RWPE2 (cell line): ENCODE measurements at regions not wholly inside any gene's neighbourhood (a gene's known extent, or its start where the extent isn't known, plus 50 kb on each side); places are given as distances from the start of the nearest gene placed in this dataset.

Experiments used
- ATAC-seq: fragments of 200-7000 bp; cut with Tn5 transposase; 3 replicates; pipeline ENCODE4 v1.9.1; 2021; ENCODE audit warnings: low read depth
- DNase-seq: peaks from one replicate; pipeline ENCODE4 v3.0.0-alpha.2; 2020; ENCODE audit warnings: low spot score
- H3K27ac ChIP-seq: fragments of 450-650 bp; 2 replicates; pipeline ENCODE4 v1.5.1; 2017; ENCODE audit warnings: mild to moderate bottlenecking; ENCODE audit not compliant: poor library complexity, severe bottlenecking
- H3K27me3 ChIP-seq: fragments of 250-450 bp; sonication (Bioruptor Pico); 2 replicates; pipeline ENCODE4 v1.5.1; 2021; ENCODE audit warnings: mild to moderate bottlenecking, moderate library complexity; ENCODE audit not compliant: insufficient read depth, poor library complexity, severe bottlenecking
- H3K36me3 ChIP-seq: fragments of 250-450 bp; sonication (Bioruptor Pico); 2 replicates; pipeline ENCODE4 v1.5.1; 2020; ENCODE audit warnings: low read depth, mild to moderate bottlenecking, moderate library complexity
- H3K4me1 ChIP-seq: fragments of 250-450 bp; sonication (Bioruptor Pico); 2 replicates; pipeline ENCODE4 v1.5.1; 2021; ENCODE audit warnings: mild to moderate bottlenecking, moderate library complexity; ENCODE audit not compliant: insufficient read depth, poor library complexity, severe bottlenecking
- H3K4me3 ChIP-seq: fragments of 250-450 bp; sonication (Bioruptor Pico); 2 replicates; pipeline ENCODE4 v1.5.1; 2021; ENCODE audit warnings: mild to moderate bottlenecking, moderate library complexity; ENCODE audit not compliant: severe bottlenecking
- H3K9me3 ChIP-seq: fragments of 250-450 bp; sonication (Bioruptor Pico); 2 replicates; pipeline ENCODE4 v1.5.1; 2021; ENCODE audit warnings: mild to moderate bottlenecking, moderate library complexity; ENCODE audit not compliant: severe bottlenecking
- CTCF ChIP-seq: fragments of 450-650 bp; IDR thresholded peaks from one replicate; pipeline ENCODE4 v1.5.1; 2017; ENCODE audit warnings: mild to moderate bottlenecking, moderate library complexity; ENCODE audit not compliant: poor library complexity, severe bottlenecking

- Histone ChIP-seq H3K27ac (no peak overlapping the region), H3K4me1 (no peaks in the 10 kb centered on the region), H3K36me3 (no peaks in the 10 kb centered on the region), H3K4me3 (no peak overlapping the region), H3K9me3 (no peaks in the 10 kb centered on the region), H3K27me3 (no peaks in the 10 kb centered on the region)
- ATAC-seq, result no peak
- TF ChIP-seq CTCF, result no peak
- DNase-seq, result no peak
Measured at GRCh38 chr13:89755729-89756492, 1591.6 kb upstream of the MIR17HG start.

- ATAC-seq, result peak; percentile 81
- Histone ChIP-seq H3K4me1 (peaks cover 4% of the 10 kb centered on the region), H3K27ac (no peak overlapping the region), H3K27me3 (no peaks in the 10 kb centered on the region), H3K36me3 (no peaks in the 10 kb centered on the region), H3K4me3 (no peak overlapping the region), H3K9me3 (no peaks in the 10 kb centered on the region)
- TF ChIP-seq CTCF, result no peak
- DNase-seq, result no peak
Measured at GRCh38 chr13:89763005-89763404, 1584.5 kb upstream of the MIR17HG start.

GRCh38 chr13:89783221-89783755 lies 1564.2 kb upstream of the MIR17HG start:
- Histone ChIP-seq H3K27ac (no peak overlapping the region), H3K4me1 (no peaks in the 10 kb centered on the region), H3K36me3 (no peaks in the 10 kb centered on the region), H3K9me3 (no peaks in the 10 kb centered on the region), H3K4me3 (no peak overlapping the region), H3K27me3 (no peaks in the 10 kb centered on the region)
- DNase-seq (no peak), ATAC-seq (no peak)
- no peak for TF ChIP-seq CTCF

- Histone ChIP-seq H3K36me3 (no peaks in the 10 kb centered on the region), H3K9me3 (no peaks in the 10 kb centered on the region), H3K27ac (no peak overlapping the region), H3K4me1 (no peaks in the 10 kb centered on the region), H3K27me3 (no peaks in the 10 kb centered on the region), H3K4me3 (no peak overlapping the region)
- no peak for TF ChIP-seq CTCF
- DNase-seq (no peak), ATAC-seq (no peak)
Measured at GRCh38 chr13:89784161-89784809, 1563.2 kb upstream of the MIR17HG start.
